Fibroblast of skin of left quadriceps (primary cell): ENCODE measurements at regions not wholly inside any gene's neighbourhood (a gene's known extent, or its start where the extent isn't known, plus 50 kb on each side); places are given as distances from the start of the nearest gene placed in this dataset.
"Not testable (repeated sequence)": the region's sequence is repeated elsewhere in the genome, so short reads cannot be mapped to it uniquely, and the experiment has no call there.

Experiments used
- DNase-seq, 2 experiments: peaks; one replicate each; pipeline ENCODE4 v3.0.0-alpha.2; 2013; ENCODE audit warnings: low read depth in 2 of 2

GRCh38 chr10:8677642-8678041 is 623.2 kb downstream of the GATA3 start:
- no peak for DNase-seq

GRCh38 chr10:8684916-8685315 is 630.4 kb downstream of the GATA3 start:
- not testable (repeated sequence) for DNase-seq

GRCh38 chr10:8688881-8689280 is 634.4 kb downstream of the GATA3 start:
- DNase-seq = no peak

- DNase-seq = no peak
These were observed 637.1 kb downstream of the GATA3 start for GRCh38 chr10:8691498-8692017.

GRCh38 chr10:8693635-8694034 is 639.1 kb downstream of the GATA3 start:
- not testable (repeated sequence) for DNase-seq

GRCh38 chr10:8696746-8697145 is 642.3 kb downstream of the GATA3 start:
- DNase-seq = no peak

GRCh38 chr10:8700689-8701088 is 646.2 kb downstream of the GATA3 start:
- no peak for DNase-seq

GRCh38 chr10:8702181-8702580 is 647.7 kb downstream of the GATA3 start:
- no peak for DNase-seq

GRCh38 chr10:8705415-8705814 is 650.9 kb downstream of the GATA3 start:
- no peak for DNase-seq

GRCh38 chr10:8712656-8713055 is 658.2 kb downstream of the GATA3 start:
- DNase-seq = no peak

- DNase-seq = no peak
These were observed 665.5 kb downstream of the GATA3 start for GRCh38 chr10:8719971-8720370.

GRCh38 chr10:8721650-8722049 is 667.2 kb downstream of the GATA3 start:
- DNase-seq = no peak

- DNase-seq = no peak
These were observed 668.3 kb downstream of the GATA3 start for GRCh38 chr10:8722835-8723234.

GRCh38 chr10:8725343-8725742 is 670.9 kb downstream of the GATA3 start:
- no peak for DNase-seq

GRCh38 chr10:8726084-8726778 is 671.7 kb downstream of the GATA3 start:
- no peak for DNase-seq

- no peak for DNase-seq
These were observed 672.2 kb downstream of the GATA3 start for GRCh38 chr10:8726779-8727084.

GRCh38 chr10:8731121-8732095 is 676.9 kb downstream of the GATA3 start:
- no peak for DNase-seq

- no peak for DNase-seq
These were observed 684.5 kb downstream of the GATA3 start for GRCh38 chr10:8738987-8739386.

GRCh38 chr10:8752146-8752843 is 697.8 kb downstream of the GATA3 start:
- no peak for DNase-seq

- no peak for DNase-seq
These were observed 703.5 kb downstream of the GATA3 start for GRCh38 chr10:8758029-8758428.

- no peak for DNase-seq
These were observed 712.4 kb downstream of the GATA3 start for GRCh38 chr10:8766899-8767298.

- no peak for DNase-seq
These were observed 713.1 kb downstream of the GATA3 start for GRCh38 chr10:8767591-8767990.
